ENCODE measurements at regions not wholly inside any gene's neighbourhood (a gene's known extent, or its start where the extent isn't known, plus 50 kb on each side); places are given as distances from the start of the nearest gene placed in this dataset.
"Not testable (repeated sequence)": the region's sequence is repeated elsewhere in the genome, so short reads cannot be mapped to it uniquely, and the experiment has no call there.

DNA sequence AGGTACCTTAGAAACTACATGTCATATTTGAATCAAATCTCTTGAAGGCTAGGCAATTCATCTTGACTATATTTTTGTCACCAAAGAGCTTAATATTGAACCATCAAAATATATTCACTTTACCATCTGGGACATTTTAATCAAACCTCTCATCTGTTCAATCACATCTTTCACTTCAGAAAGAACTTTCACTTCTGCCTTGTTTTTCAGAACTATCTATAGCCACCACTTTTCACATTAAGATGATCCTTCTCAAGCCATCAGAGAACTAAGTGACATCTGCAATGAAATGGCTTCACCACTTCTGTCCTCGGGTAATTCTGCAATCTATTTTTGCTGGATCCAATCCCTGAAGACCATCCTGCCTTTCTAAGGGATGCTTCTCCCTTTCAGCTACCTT is 57.8 kb downstream of the OR2B2 start:
- DNase-seq = no peak
- H3K27ac ChIP-seq = no peak overlapping the region
- no peak overlapping the region for H3K4me3 ChIP-seq
- H3K9me3 ChIP-seq (replicated peaks) = no peaks in the 10 kb centered on the region
- no peaks in the 10 kb centered on the region for H3K4me1 ChIP-seq
- H3K36me3 ChIP-seq = no peaks in the 10 kb centered on the region
- H3K27me3 ChIP-seq = no peaks in the 10 kb centered on the region

- Histone ChIP-seq H3K27ac (no peak overlapping the region), H3K9me3 (replicated peaks) (no peaks in the 10 kb centered on the region), H3K36me3 (no peaks in the 10 kb centered on the region), H3K4me1 (no peaks in the 10 kb centered on the region), H3K27me3 (no peaks in the 10 kb centered on the region), H3K4me3 (no peak overlapping the region)
- DNase-seq = no peak
Measured at GRCh38 chr6:27851440-27851839, 60.8 kb downstream of the OR2B2 start.

- not testable (repeated sequence) for H3K9me3 ChIP-seq (replicated peaks); H3K4me3 ChIP-seq; H3K36me3 ChIP-seq; DNase-seq; H3K27me3 ChIP-seq; H3K27ac ChIP-seq; H3K4me1 ChIP-seq
Measured at GRCh38 chr6:27849001-27849400, 63.2 kb downstream of the OR2B2 start.

GRCh38 chr6:27847706-27848105 is 64.5 kb downstream of the OR2B2 start:
- no peak overlapping the region for H3K4me3 ChIP-seq
- no peaks in the 10 kb centered on the region for H3K36me3 ChIP-seq
- no peak overlapping the region for H3K27ac ChIP-seq
- H3K27me3 ChIP-seq = no peaks in the 10 kb centered on the region
- DNase-seq = no peak
- no peaks in the 10 kb centered on the region for H3K4me1 ChIP-seq
- no peaks in the 10 kb centered on the region for H3K9me3 ChIP-seq (replicated peaks)

DNA sequence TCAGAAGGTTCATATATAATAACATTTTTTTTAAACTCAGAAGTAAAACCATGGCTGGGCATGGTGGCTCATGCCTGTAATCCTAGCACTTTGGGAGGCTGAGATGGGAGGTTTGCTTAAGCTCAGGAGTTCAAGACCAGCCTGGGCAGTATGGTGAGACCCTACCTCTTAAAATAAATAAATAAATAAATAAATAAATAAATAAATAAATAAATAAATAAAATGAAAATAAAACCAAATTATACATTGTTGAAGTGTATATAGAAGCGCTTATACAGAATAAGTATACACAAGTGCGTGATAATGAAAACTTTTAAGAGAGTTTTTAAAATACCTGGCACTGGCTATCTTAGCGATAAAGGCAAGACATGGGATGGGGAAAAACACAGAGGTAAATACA is 71.6 kb downstream of the OR2B2 start:
- H3K27me3 ChIP-seq = no peaks in the 10 kb centered on the region
- H3K4me1 ChIP-seq = peaks cover 2% of the 10 kb centered on the region; the same call in 1 of the 2 replicates
- H3K36me3 ChIP-seq = no peaks in the 10 kb centered on the region
- DNase-seq = no peak
- H3K27ac ChIP-seq = peak overlapping the region; percentile 97; the same call in 1 of the 2 replicates
- peak overlapping the region; percentile 75 for H3K4me3 ChIP-seq
- no peaks in the 10 kb centered on the region for H3K9me3 ChIP-seq (replicated peaks)

DNA sequence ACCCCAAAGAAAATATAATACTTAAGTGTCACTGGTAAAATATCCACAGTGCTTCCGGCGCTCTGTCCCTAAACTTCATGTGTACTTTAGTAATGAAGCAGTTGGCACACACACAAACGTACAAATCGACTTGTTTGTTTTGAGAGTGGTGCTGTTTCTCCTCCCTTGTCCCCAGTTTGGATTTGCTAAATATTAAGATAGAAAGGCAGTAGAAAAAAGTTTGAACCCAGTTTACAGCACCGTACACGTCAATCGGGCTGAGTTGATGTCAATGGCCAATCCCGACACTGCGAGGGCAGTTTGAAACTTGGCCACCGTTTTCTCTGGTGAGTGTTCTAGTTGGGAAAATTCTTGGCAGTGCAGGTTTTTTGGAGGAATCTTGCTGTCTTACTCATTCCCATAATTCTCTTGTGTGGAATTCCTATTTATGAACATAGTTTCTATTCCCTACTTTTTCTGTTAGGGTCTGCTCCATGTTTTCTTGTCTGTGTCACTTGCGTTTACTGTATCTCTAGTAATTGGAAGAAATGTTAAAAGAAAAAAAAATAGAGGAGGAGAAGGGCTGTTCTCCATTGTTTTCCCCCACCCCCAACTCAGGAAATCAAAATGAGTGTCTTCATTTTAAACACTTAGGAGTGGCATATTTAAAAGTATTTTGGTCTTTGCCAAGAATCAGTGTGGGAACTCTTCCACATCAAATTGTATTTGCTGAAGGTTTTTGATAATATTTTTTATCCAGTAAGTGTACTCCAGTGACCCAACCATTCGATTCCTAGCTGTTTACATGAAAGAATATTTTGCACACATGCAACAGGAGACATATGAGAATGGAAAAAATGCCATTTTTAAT is 72.3 kb downstream of the OR2B2 start:
- DNase-seq = peak; percentile 36 to 70
- Histone ChIP-seq H3K4me3 (peak overlapping the region; percentile 75), H3K9me3 (replicated peaks) (no peaks in the 10 kb centered on the region), H3K27ac (peak overlapping the region; percentile 97), H3K36me3 (no peaks in the 10 kb centered on the region), H3K4me1 (peaks cover 2% of the 10 kb centered on the region; the same call in 1 of the 2 replicates), H3K27me3 (no peaks in the 10 kb centered on the region)

GRCh38 chr6:27838945-27839625 is 73.1 kb downstream of the OR2B2 start:
- peaks cover 2% of the 10 kb centered on the region; the same call in 1 of the 2 replicates for H3K4me1 ChIP-seq
- peak overlapping the region; percentile 97 for H3K27ac ChIP-seq
- H3K4me3 ChIP-seq = peak overlapping the region; percentile 75
- no peaks in the 10 kb centered on the region for H3K27me3 ChIP-seq
- H3K36me3 ChIP-seq = no peaks in the 10 kb centered on the region
- H3K9me3 ChIP-seq (replicated peaks) = no peaks in the 10 kb centered on the region
- DNase-seq = peak; percentile 49 to 53

- Histone ChIP-seq H3K4me1 (peaks cover 2% of the 10 kb centered on the region; the same call in 1 of the 2 replicates), H3K4me3 (peak overlapping the region; percentile 75), H3K9me3 (replicated peaks) (no peaks in the 10 kb centered on the region), H3K27ac (peak overlapping the region; percentile 97), H3K36me3 (no peaks in the 10 kb centered on the region), H3K27me3 (no peaks in the 10 kb centered on the region)
- DNase-seq = peak; percentile 89 to 96
Measured at GRCh38 chr6:27838058-27838944, 73.9 kb downstream of the OR2B2 start.

DNA sequence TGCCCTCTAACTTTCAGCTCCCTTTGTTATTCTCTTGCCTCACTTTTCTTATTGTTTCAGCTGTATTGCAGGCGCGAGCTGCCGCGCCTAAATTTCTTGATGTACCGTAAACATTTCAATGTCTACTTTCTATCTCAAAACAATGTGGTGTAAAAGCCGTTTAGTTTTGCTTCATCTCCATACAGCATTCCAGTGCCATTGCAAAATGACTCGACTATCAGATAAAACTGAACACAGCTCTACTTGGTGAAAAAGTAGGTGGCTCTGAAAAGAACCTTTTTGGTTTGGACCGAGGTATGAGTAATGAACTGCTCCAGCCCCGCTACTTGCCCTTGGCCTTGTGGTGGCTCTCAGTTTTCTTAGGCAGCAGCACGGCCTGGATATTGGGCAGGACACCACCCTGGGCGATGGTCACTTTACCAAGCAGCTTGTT is 74.6 kb downstream of the OR2B2 start:
- H3K9me3 ChIP-seq (replicated peaks) = no peaks in the 10 kb centered on the region
- DNase-seq = no peak
- no peaks in the 10 kb centered on the region for H3K36me3 ChIP-seq
- H3K4me1 ChIP-seq = peaks cover 2% of the 10 kb centered on the region; the same call in 1 of the 2 replicates
- peak overlapping the region; percentile 75 for H3K4me3 ChIP-seq
- H3K27ac ChIP-seq = peak overlapping the region; percentile 97
- H3K27me3 ChIP-seq = no peaks in the 10 kb centered on the region

DNA sequence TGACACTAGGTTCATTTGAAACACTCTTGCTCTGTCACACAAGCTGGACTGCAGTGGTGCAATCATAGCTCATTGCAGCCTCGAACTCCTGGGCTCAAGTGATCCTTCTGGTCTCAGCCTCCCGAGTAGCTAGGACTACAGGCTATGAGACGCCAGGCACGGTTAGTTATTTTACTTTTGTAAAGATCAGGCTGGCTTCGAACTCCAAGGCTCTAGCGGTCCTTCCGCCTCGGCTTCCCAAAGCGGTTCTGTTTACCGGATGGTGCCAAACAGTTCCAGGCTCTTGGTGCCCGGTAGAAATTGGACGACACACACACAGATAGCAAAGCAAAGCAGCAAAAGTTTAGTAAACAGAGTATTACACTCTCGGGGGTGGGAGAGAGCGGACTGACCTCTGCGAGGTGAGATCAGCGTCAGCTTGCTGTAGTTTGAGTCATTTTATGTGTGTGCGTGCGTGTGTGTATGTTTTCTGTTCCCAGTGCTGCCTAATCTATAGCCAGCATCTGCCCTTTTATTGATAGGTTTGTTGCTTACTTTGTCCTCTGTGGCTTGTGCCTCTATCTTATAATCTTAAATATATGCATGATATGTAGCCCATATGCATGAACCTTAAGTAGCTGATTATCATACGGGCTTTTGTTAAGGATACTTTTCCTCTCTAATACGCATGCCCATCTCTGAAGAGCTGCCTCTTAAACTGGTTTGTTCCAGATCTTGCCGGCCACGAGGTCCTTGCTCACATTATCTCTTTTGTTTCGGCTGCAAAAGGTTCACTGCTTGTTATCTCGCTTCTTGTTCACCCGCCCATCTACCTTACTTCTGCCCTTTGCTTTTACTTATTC is 75.2 kb downstream of the OR2B2 start:
- Histone ChIP-seq H3K4me3 (peak overlapping the region; percentile 75), H3K9me3 (replicated peaks) (no peaks in the 10 kb centered on the region), H3K4me1 (peaks cover 2% of the 10 kb centered on the region; the same call in 1 of the 2 replicates), H3K27ac (peak overlapping the region; percentile 97), H3K36me3 (no peaks in the 10 kb centered on the region), H3K27me3 (no peaks in the 10 kb centered on the region)
- peak; percentile 60 to 82 for DNase-seq

- peak in 1 of 2 experiments; percentile 25 for DNase-seq
- no peaks in the 10 kb centered on the region for H3K9me3 ChIP-seq (replicated peaks)
- H3K27me3 ChIP-seq = no peaks in the 10 kb centered on the region
- H3K4me1 ChIP-seq = peaks cover 2% of the 10 kb centered on the region; the same call in 1 of the 2 replicates
- no peaks in the 10 kb centered on the region for H3K36me3 ChIP-seq
- H3K4me3 ChIP-seq = peak overlapping the region; percentile 75
- peak overlapping the region; percentile 97 for H3K27ac ChIP-seq
Measured at GRCh38 chr6:27836141-27836782, 75.9 kb downstream of the OR2B2 start.

DNA sequence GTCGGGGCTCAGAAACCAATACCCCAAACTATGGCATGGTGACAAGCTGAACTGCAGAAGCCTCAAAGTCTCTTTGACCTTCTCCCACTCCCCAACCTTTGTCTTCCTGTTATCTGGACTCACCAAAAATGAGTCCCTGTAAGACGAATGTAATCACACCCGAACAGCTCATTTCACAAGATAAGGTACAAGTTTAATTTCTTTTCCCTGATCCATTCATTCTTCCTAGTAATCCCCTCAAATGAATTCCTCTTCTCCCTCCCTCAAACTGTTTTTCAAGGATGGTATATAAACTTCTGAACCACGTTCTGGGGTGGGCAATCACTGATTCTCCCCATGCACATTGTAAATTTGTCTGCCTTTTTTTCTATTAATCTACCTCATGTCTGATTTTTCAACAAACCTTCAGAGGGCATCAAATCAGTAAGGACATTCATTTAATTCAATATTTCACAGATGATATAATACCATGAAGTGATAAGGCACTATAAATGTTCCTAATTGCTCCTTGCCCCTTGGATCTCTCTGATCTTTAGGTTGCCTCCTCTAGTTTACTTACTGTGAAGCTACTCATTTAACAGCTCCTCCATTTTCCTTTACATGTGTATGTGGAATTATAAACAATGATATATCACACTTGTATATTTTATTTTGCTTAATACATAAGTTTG is 77.2 kb downstream of the OR2B2 start:
- H3K36me3 ChIP-seq = no peaks in the 10 kb centered on the region
- no peak overlapping the region for H3K27ac ChIP-seq
- no peak overlapping the region for H3K4me3 ChIP-seq
- peaks cover 2% of the 10 kb centered on the region; the same call in 1 of the 2 replicates for H3K4me1 ChIP-seq
- DNase-seq = no peak
- no peaks in the 10 kb centered on the region for H3K27me3 ChIP-seq
- no peaks in the 10 kb centered on the region for H3K9me3 ChIP-seq (replicated peaks)

DNA sequence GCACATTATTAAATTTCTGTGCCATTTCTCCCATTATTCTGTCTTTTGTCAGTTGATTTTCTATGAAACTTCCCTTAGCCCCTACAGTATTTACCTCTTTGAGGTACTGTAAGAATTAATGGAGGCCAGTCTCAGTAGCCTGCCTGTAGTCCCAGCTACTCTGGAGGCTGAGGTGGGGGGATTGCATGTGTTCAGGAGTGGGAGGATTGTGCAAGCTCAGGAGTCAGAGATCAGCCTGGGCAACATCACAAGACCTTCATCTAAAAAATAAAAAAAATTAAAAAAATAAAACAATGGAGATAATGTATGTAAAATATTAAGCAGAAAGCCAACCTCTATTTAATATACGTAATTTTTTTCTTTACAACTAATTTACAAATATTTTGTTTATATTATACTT is 77.8 kb downstream of the OR2B2 start:
- no peak overlapping the region for H3K27ac ChIP-seq
- H3K27me3 ChIP-seq = no peaks in the 10 kb centered on the region
- no peaks in the 10 kb centered on the region for H3K9me3 ChIP-seq (replicated peaks)
- no peak for DNase-seq
- no peaks in the 10 kb centered on the region for H3K36me3 ChIP-seq
- peaks cover 2% of the 10 kb centered on the region; the same call in 1 of the 2 replicates for H3K4me1 ChIP-seq
- H3K4me3 ChIP-seq = no peak overlapping the region

All from SJCRH30 (cell line).